GM12878 (cell line): ENCODE measurements at regions not wholly inside any gene's neighbourhood (a gene's known extent, or its start where the extent isn't known, plus 50 kb on each side); places are given as distances from the start of the nearest gene placed in this dataset.

ENCODE experiments used
- CBX5 ChIP-seq: sonication (generic); IDR thresholded peaks from 2 replicates; pipeline ENCODE4 v1.6.1; 2016; ENCODE audit warnings: low read depth, moderate library complexity, mild to moderate bottlenecking, inconsistent platforms
- CREB1 ChIP-seq: IDR thresholded peaks from 2 replicates; pipeline ENCODE4 v1.6.1; 2012; ENCODE audit warnings: low read depth, mild to moderate bottlenecking, inconsistent platforms
- CTCF ChIP-seq, 3 experiments: IDR thresholded peaks in 2 of 3; conservative IDR thresholded peaks in 1 of 3; 2 replicates each; pipeline ENCODE4 v1.5.1; 2011; ENCODE audit warnings: low read depth in 3 of 3, low read length in 3 of 3, mild to moderate bottlenecking in 3 of 3, control low read depth in 2 of 3, moderate library complexity in 2 of 3, inconsistent platforms in 1 of 3, mixed read lengths in 1 of 3; ENCODE audit not compliant: control insufficient read depth in 2 of 3, insufficient read depth in 1 of 3; ENCODE audit errors: extremely low read depth in 1 of 3
- ESRRA ChIP-seq: IDR thresholded peaks from 2 replicates; pipeline ENCODE4 v1.6.1; 2012; ENCODE audit warnings: mild to moderate bottlenecking, low read length, improper control_type of control experiment
- EZH2 ChIP-seq: IDR thresholded peaks from 2 replicates; pipeline ENCODE4 v1.6.1; 2012; ENCODE audit warnings: low read depth, mild to moderate bottlenecking, control low read depth, inconsistent platforms, low read length, borderline replicate concordance; ENCODE audit not compliant: control insufficient read depth
- POLR2A ChIP-seq: IDR thresholded peaks from 2 replicates; pipeline ENCODE4 v1.6.1; 2011; ENCODE audit warnings: low read depth, mild to moderate bottlenecking, low read length
- TF ChIP-seq, protein P1 (sequence below): fragments of 450-650 bp; IDR thresholded peaks from 2 replicates; pipeline ENCODE4 v1.6.1; 2016; ENCODE audit warnings: mild to moderate bottlenecking
- TF ChIP-seq, protein P2 (sequence below): IDR thresholded peaks from 2 replicates; pipeline ENCODE4 v1.6.1; 2011; ENCODE audit warnings: mild to moderate bottlenecking, low read depth, low read length, moderate library complexity; ENCODE audit not compliant: insufficient replicate concordance

GRCh38 chr15:38756441-38756840 lies 191.8 kb upstream of the RASGRP1 start:
- TF ChIP-seq EZH2 = no peak
- no peak for TF ChIP-seq POLR2A
- TF ChIP-seq CBX5 = no peak
- TF ChIP-seq ESRRA = no peak
- TF ChIP-seq, protein P1, sequence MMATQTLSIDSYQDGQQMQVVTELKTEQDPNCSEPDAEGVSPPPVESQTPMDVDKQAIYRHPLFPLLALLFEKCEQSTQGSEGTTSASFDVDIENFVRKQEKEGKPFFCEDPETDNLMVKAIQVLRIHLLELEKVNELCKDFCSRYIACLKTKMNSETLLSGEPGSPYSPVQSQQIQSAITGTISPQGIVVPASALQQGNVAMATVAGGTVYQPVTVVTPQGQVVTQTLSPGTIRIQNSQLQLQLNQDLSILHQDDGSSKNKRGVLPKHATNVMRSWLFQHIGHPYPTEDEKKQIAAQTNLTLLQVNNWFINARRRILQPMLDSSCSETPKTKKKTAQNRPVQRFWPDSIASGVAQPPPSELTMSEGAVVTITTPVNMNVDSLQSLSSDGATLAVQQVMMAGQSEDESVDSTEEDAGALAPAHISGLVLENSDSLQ = no peak
- TF ChIP-seq CTCF (IDR thresholded peaks at IDR 0.05 in 2 of 3, conservative IDR thresholded peaks at IDR 0.05 in 1 of 3; ENCODE audit: control insufficient read depth in 2 of 3, extremely low read depth in 1 of 3, insufficient read depth in 1 of 3, low read depth in 3 of 3, low read length in 3 of 3) = no peak
- TF ChIP-seq, protein P2, sequence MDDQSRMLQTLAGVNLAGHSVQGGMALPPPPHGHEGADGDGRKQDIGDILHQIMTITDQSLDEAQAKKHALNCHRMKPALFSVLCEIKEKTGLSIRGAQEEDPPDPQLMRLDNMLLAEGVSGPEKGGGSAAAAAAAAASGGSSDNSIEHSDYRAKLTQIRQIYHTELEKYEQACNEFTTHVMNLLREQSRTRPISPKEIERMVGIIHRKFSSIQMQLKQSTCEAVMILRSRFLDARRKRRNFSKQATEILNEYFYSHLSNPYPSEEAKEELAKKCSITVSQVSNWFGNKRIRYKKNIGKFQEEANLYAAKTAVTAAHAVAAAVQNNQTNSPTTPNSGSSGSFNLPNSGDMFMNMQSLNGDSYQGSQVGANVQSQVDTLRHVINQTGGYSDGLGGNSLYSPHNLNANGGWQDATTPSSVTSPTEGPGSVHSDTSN = no peak
- TF ChIP-seq CREB1 = no peak
